Ectodermal cell (in vitro differentiated cells): ENCODE measurements at regions not wholly inside any gene's neighbourhood (a gene's known extent, or its start where the extent isn't known, plus 50 kb on each side); places are given as distances from the start of the nearest gene placed in this dataset.
A peak's percentile ranks its signal among the peaks of the same experiment; 100 is the strongest.

Experiments used
- H3K27ac ChIP-seq: 2 replicates; pipeline ENCODE4 v1.7.0; 2013; ENCODE audit warnings: mild to moderate bottlenecking, low read depth, low read length; ENCODE audit not compliant: insufficient read depth, poor library complexity, severe bottlenecking
- H3K27me3 ChIP-seq: 2 replicates; pipeline ENCODE4 v1.7.0; 2013; ENCODE audit warnings: mild to moderate bottlenecking, low read length; ENCODE audit not compliant: insufficient read depth, control insufficient read depth, poor library complexity, severe bottlenecking
- H3K36me3 ChIP-seq: one replicate; pipeline ENCODE4 v1.7.0; 2013; ENCODE audit warnings: low read length; ENCODE audit not compliant: control insufficient read depth, insufficient read depth
- H3K4me1 ChIP-seq: one replicate; pipeline ENCODE4 v1.7.0; 2013; ENCODE audit warnings: low read length; ENCODE audit not compliant: control insufficient read depth, insufficient read depth
- H3K4me3 ChIP-seq: 2 replicates; pipeline ENCODE4 v1.7.0; 2013; ENCODE audit warnings: low read depth, low read length, control low read depth; ENCODE audit not compliant: insufficient read depth
- H3K9me3 ChIP-seq: 2 replicates; pipeline ENCODE4 v1.7.0; 2013; ENCODE audit warnings: mild to moderate bottlenecking, low read length, moderate library complexity; ENCODE audit not compliant: control insufficient read depth
- WGBS, 2 experiments: methylation state at CpG; one replicate each; pipeline ENCODE4 v1.1.7; 2013; ENCODE audit warnings: missing lambda C conversion rate in 2 of 2; 5-methylcytosine and 5-hydroxymethylcytosine counted together

DNA sequence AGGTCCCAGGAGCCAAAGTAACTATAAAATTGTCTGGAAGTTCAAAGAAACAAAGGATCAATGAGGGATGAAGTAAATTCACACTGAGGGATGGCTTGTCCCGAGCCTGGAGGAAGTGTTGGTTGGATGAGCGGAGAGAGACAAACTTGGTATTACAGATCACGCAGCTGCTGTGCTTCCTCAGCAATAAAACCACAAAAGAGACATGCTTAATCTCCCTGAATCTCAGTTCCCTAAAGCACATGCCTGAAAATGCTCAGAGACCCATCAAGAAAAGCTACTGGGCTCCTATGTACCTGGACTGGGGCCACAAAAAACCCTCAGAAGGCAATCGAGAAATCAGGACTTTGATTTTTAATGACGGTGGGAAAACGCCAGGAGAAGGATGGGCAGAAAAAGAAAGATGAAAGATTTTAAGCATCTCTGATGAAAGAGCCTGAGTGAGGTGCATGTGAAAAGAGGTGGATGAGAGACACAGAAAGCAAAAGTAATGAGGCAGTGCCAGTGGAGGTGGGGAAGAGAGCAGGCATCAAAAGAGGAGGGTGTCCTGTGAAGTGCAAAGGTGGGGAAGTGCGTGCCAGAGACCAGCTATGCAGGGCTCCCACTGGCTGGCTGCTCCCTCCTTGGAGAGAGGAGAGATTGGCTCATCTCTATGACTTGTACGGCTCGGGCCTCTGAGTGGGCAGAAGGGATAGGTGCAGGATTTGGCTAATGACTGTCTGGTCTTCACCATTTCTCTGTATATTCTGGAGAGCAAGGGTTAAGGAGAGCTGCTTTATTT is 143.7 kb downstream of the ABCC12 start:
- no peaks in the 10 kb centered on the region for H3K36me3 ChIP-seq
- H3K27ac ChIP-seq: no peak overlapping the region
- H3K4me3 ChIP-seq: no peak overlapping the region
- H3K9me3 ChIP-seq: no peaks in the 10 kb centered on the region
- 85 to 87% methylated on average over 9 of the region's 9 CpGs for WGBS, 2 experiments
- no peaks in the 10 kb centered on the region for H3K27me3 ChIP-seq
- H3K4me1 ChIP-seq: peaks cover 8% of the 10 kb centered on the region

GRCh38 chr16:48011466-48011865 is 144.3 kb downstream of the ABCC12 start:
- Histone ChIP-seq H3K9me3 (no peaks in the 10 kb centered on the region), H3K27ac (no peak overlapping the region), H3K4me1 (peaks cover 8% of the 10 kb centered on the region), H3K27me3 (no peaks in the 10 kb centered on the region), H3K36me3 (no peaks in the 10 kb centered on the region), H3K4me3 (no peak overlapping the region)
- WGBS, 2 experiments: 64 to 70% methylated on average over 3 of the region's 3 CpGs

- Histone ChIP-seq H3K4me3 (no peak overlapping the region), H3K4me1 (peaks cover 22% of the 10 kb centered on the region), H3K27me3 (no peaks in the 10 kb centered on the region), H3K9me3 (no peaks in the 10 kb centered on the region), H3K36me3 (no peaks in the 10 kb centered on the region), H3K27ac (no peak overlapping the region)
- 94% methylated on average over 7 of the region's 7 CpGs for WGBS, 2 experiments
Measured at GRCh38 chr16:48008011-48008525, 147.7 kb downstream of the ABCC12 start.

DNA sequence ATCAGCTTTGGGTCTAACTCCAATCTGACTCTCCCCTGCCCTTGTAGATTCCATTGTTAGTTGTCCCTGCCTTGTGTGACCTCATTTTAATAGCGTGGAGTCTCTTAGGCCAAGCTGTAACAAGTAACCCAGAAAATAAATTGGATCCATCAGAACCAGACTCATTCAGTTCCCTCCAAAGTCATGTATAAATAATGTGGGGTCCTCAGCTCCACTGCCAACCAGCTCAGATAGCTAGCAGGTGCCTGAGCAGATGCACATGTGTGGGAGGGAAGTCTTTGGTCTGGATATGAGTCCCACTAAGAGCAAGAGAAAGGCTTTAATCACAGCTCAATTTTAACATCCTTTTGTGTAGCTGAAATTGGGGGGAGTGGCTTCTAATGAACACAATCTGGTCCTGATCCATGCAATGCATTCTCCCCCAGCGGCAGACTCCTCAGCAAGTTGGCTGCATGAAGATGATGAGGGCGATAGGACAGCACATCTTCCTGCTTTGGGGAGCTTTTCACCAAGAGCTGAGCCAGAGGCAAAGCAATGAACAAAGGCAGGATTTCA is 151.6 kb downstream of the ABCC12 start:
- H3K4me1 ChIP-seq: peaks cover 14% of the 10 kb centered on the region
- WGBS, 2 experiments: 91 to 92% methylated on average over 3 of the region's 3 CpGs
- H3K9me3 ChIP-seq: no peaks in the 10 kb centered on the region
- H3K36me3 ChIP-seq: no peaks in the 10 kb centered on the region
- no peak overlapping the region for H3K4me3 ChIP-seq
- H3K27ac ChIP-seq: no peak overlapping the region
- no peaks in the 10 kb centered on the region for H3K27me3 ChIP-seq

DNA sequence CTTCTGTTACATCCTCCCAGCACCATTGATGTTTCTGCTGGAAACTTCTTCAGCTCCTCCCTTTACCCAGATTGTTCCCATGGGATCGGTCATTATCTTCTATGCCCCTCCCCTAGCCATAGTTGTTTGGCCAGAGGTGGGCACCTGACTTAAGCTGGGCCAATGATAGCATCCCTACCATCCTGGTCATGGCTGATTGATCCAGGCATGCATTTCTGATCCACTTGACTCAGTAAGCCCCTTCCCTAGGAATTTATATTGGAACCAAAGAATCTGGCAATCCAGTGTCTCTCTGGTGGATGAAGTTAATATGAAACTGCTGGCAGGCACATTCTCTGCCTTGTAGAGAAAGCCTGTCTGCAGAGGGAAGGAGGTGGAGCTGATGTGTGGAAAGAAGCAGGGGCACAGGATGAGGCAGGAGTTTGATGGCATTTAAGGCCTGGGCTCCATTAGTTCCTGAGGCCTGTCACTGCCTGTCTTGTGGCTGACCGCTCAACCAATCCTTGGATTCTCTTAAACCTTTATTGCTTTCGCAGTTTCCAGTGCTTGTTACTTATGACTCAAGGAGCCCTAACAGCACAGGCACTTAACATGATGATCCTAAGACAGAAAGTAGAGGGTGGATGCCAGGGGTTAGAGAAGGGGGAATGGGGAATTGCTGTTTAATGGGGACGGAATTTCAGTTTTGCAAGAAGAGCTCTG is 152.4 kb downstream of the ABCC12 start:
- WGBS, 2 experiments: 91 to 92% methylated on average over 3 to 4 of the region's 4 CpGs
- Histone ChIP-seq H3K4me3 (no peak overlapping the region), H3K36me3 (no peaks in the 10 kb centered on the region), H3K27me3 (no peaks in the 10 kb centered on the region), H3K9me3 (no peaks in the 10 kb centered on the region), H3K27ac (peak overlapping the region; percentile 39), H3K4me1 (peaks cover 14% of the 10 kb centered on the region)

DNA sequence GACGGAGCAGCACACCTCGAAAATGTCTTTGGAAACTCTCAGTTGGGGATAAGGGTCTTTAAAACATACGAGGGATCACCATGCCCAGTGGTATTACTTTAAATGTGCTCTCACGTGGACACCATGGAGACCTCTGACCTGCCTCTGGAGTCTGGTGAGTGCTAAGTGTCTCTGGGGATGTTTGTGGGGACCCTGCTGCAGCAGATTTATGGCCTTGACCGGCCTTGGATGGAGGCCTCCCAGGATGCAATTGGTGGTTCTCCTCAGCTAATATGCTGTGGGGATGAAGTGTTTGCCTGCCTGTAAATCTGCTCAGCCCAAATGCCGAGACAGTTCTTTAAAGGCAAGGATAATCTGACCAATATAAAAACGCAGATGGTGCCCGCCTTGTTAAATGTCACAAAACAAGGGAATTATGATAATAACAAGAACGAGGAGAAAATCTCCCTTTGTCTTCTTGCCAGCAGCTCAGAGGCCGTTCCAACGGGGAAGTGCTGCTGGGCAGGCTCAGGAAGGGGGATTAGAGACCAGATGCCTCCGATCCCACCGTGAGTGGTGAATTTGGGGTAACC is 154.4 kb downstream of the ABCC12 start:
- H3K27ac ChIP-seq: no peak overlapping the region
- peaks cover 14% of the 10 kb centered on the region for H3K4me1 ChIP-seq
- WGBS, 2 experiments: 94 to 95% methylated on average over 13 of the region's 13 CpGs
- H3K4me3 ChIP-seq: no peak overlapping the region
- no peaks in the 10 kb centered on the region for H3K36me3 ChIP-seq
- no peaks in the 10 kb centered on the region for H3K27me3 ChIP-seq
- no peaks in the 10 kb centered on the region for H3K9me3 ChIP-seq

DNA sequence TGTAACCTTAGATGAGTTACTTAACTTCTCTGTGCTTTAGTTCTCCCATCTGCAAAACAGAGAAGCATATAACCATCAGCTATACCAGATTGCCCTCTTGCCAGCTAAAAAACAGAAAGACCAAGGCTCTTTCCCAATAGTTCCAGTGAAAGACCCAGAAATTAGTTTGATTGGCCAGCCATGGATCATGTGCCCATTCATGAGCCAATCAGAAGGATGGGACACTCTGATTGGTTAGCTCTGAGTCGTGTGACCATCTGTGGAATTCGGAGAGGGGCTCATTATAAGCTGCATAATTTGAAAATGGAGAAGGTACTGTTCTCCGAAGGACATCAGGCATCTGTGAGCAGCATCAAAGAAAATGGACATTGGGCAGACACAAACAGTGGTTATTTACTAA is 155.2 kb downstream of the ABCC12 start:
- Histone ChIP-seq H3K36me3 (no peaks in the 10 kb centered on the region), H3K27me3 (no peaks in the 10 kb centered on the region), H3K27ac (no peak overlapping the region), H3K4me1 (peaks cover 14% of the 10 kb centered on the region), H3K9me3 (no peaks in the 10 kb centered on the region), H3K4me3 (no peak overlapping the region)
- 94 to 96% methylated on average over 3 of the region's 3 CpGs for whole genome bisulfite sequencing, 2 experiments

DNA sequence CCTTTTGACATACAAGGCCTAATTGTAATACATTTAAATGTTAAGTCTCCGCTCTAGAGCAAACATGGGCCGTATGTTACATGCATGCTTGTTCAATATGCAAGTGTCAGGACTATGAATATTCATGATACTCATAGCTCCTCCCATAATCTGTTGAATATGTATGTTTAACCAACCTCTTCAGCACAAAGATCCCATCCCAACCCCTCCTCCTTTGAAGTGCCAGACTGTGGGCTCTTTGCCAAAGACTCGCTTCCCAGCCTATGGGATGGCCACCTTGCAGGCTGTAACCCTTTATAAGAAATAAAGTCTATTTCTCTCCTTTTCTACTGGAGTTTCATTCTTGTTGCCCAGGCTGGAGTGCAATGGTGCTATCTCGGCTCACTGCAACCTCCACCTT is 156.2 kb downstream of the ABCC12 start:
- Histone ChIP-seq H3K4me1 (peaks cover 13% of the 10 kb centered on the region), H3K9me3 (no peaks in the 10 kb centered on the region), H3K27me3 (no peaks in the 10 kb centered on the region), H3K4me3 (no peak overlapping the region), H3K36me3 (no peaks in the 10 kb centered on the region), H3K27ac (no peak overlapping the region)
- 95 to 96% methylated on average over 4 of the region's 4 CpGs for WGBS, 2 experiments

GRCh38 chr16:47995354-47995753 is 160.4 kb downstream of the ABCC12 start:
- Histone ChIP-seq H3K9me3 (no peaks in the 10 kb centered on the region), H3K4me1 (no peaks in the 10 kb centered on the region), H3K27me3 (no peaks in the 10 kb centered on the region), H3K36me3 (no peaks in the 10 kb centered on the region), H3K4me3 (no peak overlapping the region), H3K27ac (no peak overlapping the region)
- 81 to 87% methylated on average over 2 of the region's 2 CpGs for WGBS, 2 experiments

GRCh38 chr16:47991491-47991890 is 164.3 kb downstream of the ABCC12 start:
- Histone ChIP-seq H3K36me3 (no peaks in the 10 kb centered on the region), H3K27ac (no peak overlapping the region)

More at GRCh38 chr16:47991491-47991890, 164.3 kb downstream of the ABCC12 start:
- Histone ChIP-seq H3K4me3 (no peak overlapping the region), H3K27me3 (no peaks in the 10 kb centered on the region), H3K9me3 (no peaks in the 10 kb centered on the region), H3K4me1 (no peaks in the 10 kb centered on the region)
- WGBS, 2 experiments: 76 to 96% methylated on average over 2 of the region's 2 CpGs
